ENCODE measurements at regions not wholly inside any gene's neighbourhood (a gene's known extent, or its start where the extent isn't known, plus 50 kb on each side); places are given as distances from the start of the nearest gene placed in this dataset.

DNA sequence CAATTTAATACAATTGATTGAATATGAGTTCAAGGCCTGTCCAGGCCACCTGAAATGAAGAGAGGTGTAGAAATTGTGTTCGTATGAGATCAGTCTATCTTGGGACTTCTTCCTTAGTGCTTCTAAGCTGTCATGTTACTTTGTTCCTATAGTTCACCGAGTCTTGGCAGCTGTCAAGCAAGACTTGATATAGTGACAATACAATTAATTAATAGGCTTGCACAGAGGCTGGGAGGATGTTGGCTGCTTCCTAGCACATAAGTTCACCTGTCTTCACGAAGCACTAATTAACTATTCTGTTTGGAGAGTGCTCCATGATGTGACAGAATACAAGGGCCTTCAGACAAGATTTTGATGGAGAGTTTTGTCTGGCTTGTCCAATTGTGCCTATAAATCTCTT, 103.7 kb upstream of the CD96 start:
- ATAC-seq (no peak), DNase-seq (ENCODE audit: low spot score in 2 of 2) (no peak)
- no peak overlapping the region for H3K27ac Mint-ChIP-seq
- no peaks in the 10 kb centered on the region for H3K36me3 Mint-ChIP-seq
- no peaks in the 10 kb centered on the region for H3K4me1 Mint-ChIP-seq
- H3K9me3 Mint-ChIP-seq = no peaks in the 10 kb centered on the region
- no peak overlapping the region for H3K4me3 Mint-ChIP-seq

DNA sequence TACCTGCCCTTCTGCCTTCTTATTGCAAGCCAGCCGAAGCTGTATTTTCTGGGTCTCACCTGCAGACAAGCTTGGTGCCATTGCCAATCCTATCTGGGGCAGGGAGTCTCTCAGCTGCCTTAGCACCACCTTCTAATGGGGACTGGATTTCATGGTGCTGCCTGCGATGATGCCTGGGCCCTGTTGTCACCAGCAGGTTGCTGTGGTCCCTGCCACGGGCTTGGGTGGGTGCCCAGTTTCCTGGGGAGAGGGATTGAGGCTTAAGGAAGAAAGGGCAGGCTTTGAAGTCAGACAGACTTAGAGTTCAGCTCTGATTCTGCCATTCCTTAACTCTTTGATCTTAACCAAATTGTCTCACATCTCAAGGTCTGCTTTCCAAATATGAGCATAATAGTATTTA, 87.4 kb upstream of the CD96 start:
- H3K4me1 Mint-ChIP-seq = peaks cover 5% of the 10 kb centered on the region
- no peaks in the 10 kb centered on the region for H3K36me3 Mint-ChIP-seq
- no peak overlapping the region for H3K4me3 Mint-ChIP-seq
- no peaks in the 10 kb centered on the region for H3K9me3 Mint-ChIP-seq
- no peak overlapping the region for H3K27ac Mint-ChIP-seq
- DNase-seq (ENCODE audit: low spot score in 2 of 2) = no peak
- ATAC-seq = no peak

GRCh38 chr3:111465081-111465670, 76.8 kb upstream of the CD96 start:
- H3K4me3 Mint-ChIP-seq = no peak overlapping the region
- no peaks in the 10 kb centered on the region for H3K9me3 Mint-ChIP-seq

GRCh38 chr3:111470032-111470431, 72.0 kb upstream of the CD96 start:
- Mint-ChIP-seq H3K27ac (no peak overlapping the region), H3K4me1 (peaks cover 8% of the 10 kb centered on the region), H3K9me3 (peaks cover 5% of the 10 kb centered on the region), H3K4me3 (no peak overlapping the region), H3K36me3 (no peaks in the 10 kb centered on the region)
- DNase-seq (ENCODE audit: low spot score in 2 of 2) = no peak
- no peak for ATAC-seq

More at GRCh38 chr3:111465081-111465670, 76.8 kb upstream of the CD96 start:
- DNase-seq (ENCODE audit: low spot score in 2 of 2) = no peak
- no peak for ATAC-seq
- Mint-ChIP-seq H3K27ac (no peak overlapping the region), H3K36me3 (no peaks in the 10 kb centered on the region), H3K4me1 (no peaks in the 10 kb centered on the region)

DNA sequence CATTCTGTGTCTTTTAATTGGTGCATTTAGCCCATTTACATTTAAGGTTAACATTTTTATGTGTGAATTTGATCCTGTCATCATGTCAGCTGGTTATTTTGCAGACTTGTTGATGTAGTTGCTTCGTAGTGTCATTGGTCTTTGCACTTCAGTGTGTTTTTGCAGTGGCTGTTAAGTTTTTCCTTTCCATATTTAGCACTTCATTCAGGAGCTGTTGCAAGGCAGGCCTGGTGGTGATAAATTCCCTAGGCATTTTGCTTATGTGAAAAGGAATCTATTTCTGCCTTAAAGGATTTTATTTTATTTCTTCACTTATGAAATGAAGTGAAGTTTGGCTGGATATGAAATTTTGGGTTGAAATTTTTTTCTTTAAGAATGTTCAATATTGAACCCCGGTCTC, 70.2 kb upstream of the CD96 start:
- H3K4me1 Mint-ChIP-seq = peaks cover 8% of the 10 kb centered on the region
- ATAC-seq (no peak), DNase-seq (ENCODE audit: low spot score in 2 of 2) (no peak)
- H3K9me3 Mint-ChIP-seq = peaks cover 5% of the 10 kb centered on the region
- H3K36me3 Mint-ChIP-seq = no peaks in the 10 kb centered on the region
- no peak overlapping the region for H3K27ac Mint-ChIP-seq
- no peak overlapping the region for H3K4me3 Mint-ChIP-seq

- DNase-seq (ENCODE audit: low spot score in 2 of 2) (no peak), ATAC-seq (no peak)
- Mint-ChIP-seq H3K27ac (peak overlapping the region; percentile 30), H3K4me1 (peaks cover 8% of the 10 kb centered on the region), H3K9me3 (peaks cover 5% of the 10 kb centered on the region), H3K4me3 (no peak overlapping the region), H3K36me3 (no peaks in the 10 kb centered on the region)
Observed at GRCh38 chr3:111472556-111472955, 69.4 kb upstream of the CD96 start.

GRCh38 chr3:111473550-111473949, 68.4 kb upstream of the CD96 start:
- no peak overlapping the region for H3K27ac Mint-ChIP-seq
- no peaks in the 10 kb centered on the region for H3K36me3 Mint-ChIP-seq
- H3K4me3 Mint-ChIP-seq = no peak overlapping the region
- peaks cover 8% of the 10 kb centered on the region for H3K4me1 Mint-ChIP-seq
- no peak for ATAC-seq
- no peak for DNase-seq (ENCODE audit: low spot score in 2 of 2)
- H3K9me3 Mint-ChIP-seq = peaks cover 5% of the 10 kb centered on the region

- no peak overlapping the region for H3K27ac Mint-ChIP-seq
- H3K4me1 Mint-ChIP-seq = peaks cover 8% of the 10 kb centered on the region
Observed at GRCh38 chr3:111476701-111477100, 65.3 kb upstream of the CD96 start.

GRCh38 chr3:111480091-111480490, 61.9 kb upstream of the CD96 start:
- H3K36me3 Mint-ChIP-seq = no peaks in the 10 kb centered on the region
- H3K27ac Mint-ChIP-seq = no peak overlapping the region
- H3K4me3 Mint-ChIP-seq = no peak overlapping the region
- H3K4me1 Mint-ChIP-seq = no peaks in the 10 kb centered on the region
- no peak for ATAC-seq
- DNase-seq (ENCODE audit: low spot score in 2 of 2) = no peak
- H3K9me3 Mint-ChIP-seq = no peaks in the 10 kb centered on the region

More at GRCh38 chr3:111476701-111477100, 65.3 kb upstream of the CD96 start:
- DNase-seq (ENCODE audit: low spot score in 2 of 2) (no peak), ATAC-seq (no peak)
- Mint-ChIP-seq H3K4me3 (no peak overlapping the region), H3K9me3 (no peaks in the 10 kb centered on the region), H3K36me3 (no peaks in the 10 kb centered on the region)

GRCh38 chr3:111481551-111481950, 60.4 kb upstream of the CD96 start:
- Mint-ChIP-seq H3K4me1 (no peaks in the 10 kb centered on the region), H3K36me3 (no peaks in the 10 kb centered on the region), H3K27ac (no peak overlapping the region), H3K4me3 (no peak overlapping the region), H3K9me3 (peaks cover 3% of the 10 kb centered on the region)
- no peak for DNase-seq (ENCODE audit: low spot score in 2 of 2)
- ATAC-seq = no peak

GRCh38 chr3:111482574-111482973, 59.4 kb upstream of the CD96 start:
- ATAC-seq (no peak), DNase-seq (ENCODE audit: low spot score in 2 of 2) (no peak)
- no peak overlapping the region for H3K4me3 Mint-ChIP-seq
- no peaks in the 10 kb centered on the region for H3K4me1 Mint-ChIP-seq
- no peak overlapping the region for H3K27ac Mint-ChIP-seq
- H3K36me3 Mint-ChIP-seq = no peaks in the 10 kb centered on the region
- H3K9me3 Mint-ChIP-seq = peaks cover 7% of the 10 kb centered on the region

DNA sequence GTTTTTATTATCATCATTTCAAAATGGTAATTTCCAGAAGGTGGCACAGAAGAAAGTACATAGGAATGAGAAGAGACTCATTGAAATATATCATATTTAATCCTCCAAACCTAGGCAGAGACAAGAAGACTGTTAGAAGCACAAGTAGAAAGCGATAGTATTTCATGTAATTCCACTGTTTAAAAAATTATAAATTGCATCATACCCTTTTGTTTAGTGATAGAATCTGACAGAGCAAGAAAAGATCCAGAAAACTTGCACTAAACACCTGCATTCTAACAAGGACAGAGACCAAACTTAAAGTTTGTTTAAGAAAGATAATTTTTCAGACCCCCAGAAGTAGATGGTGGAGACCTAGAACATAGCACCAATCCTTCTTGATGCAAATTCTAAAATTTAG, 56.9 kb upstream of the CD96 start:
- Mint-ChIP-seq H3K9me3 (peaks cover 7% of the 10 kb centered on the region), H3K4me1 (no peaks in the 10 kb centered on the region), H3K27ac (no peak overlapping the region), H3K36me3 (no peaks in the 10 kb centered on the region), H3K4me3 (no peak overlapping the region)
- no peak for DNase-seq (ENCODE audit: low spot score in 2 of 2)
- no peak for ATAC-seq

Data from stimulated activated effector memory CD8-positive, alpha-beta T cell treated with anti-CD3 and anti-CD28 coated beads, Interleukin-12 subunit alpha, Interleukin-12 subunit beta, amount 100 ng/mL, for 72 hours (primary cell).